HL-60/S4 (cell line): ENCODE measurements at regions not wholly inside any gene's neighbourhood (a gene's known extent, or its start where the extent isn't known, plus 50 kb on each side); places are given as distances from the start of the nearest gene placed in this dataset.
"Not testable (repeated sequence)": the region's sequence is repeated elsewhere in the genome, so short reads cannot be mapped to it uniquely, and the experiment has no call there.

Experiments
- in situ Hi-C: fragments of 300-500 bp; cut with MboI; formaldehyde crosslinking; loops from 2 replicates; pipeline ENCODE4 v1.14.3; 2022; ENCODE audit warnings: low sequenced_read_pairs

DNA sequence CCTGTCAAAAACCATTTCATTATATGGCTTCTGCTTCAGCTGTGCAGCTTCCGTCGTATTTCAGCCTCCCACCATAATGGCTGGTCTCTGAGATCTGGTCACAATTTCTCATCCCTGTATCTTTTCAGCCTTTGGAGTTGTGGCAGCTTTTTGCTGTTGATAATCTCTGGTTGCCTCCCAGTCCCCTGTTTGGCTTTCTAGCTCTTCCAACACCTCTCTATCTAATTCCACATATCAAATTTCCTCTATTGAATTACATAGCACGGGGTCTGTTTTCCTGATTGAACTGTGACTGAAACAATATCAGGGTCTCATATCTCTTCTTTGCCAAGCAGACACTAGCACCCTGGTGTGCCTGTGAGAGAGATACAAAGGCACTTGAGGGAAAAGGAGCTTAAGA, 222.1 kb upstream of the OBI1 start:
- in situ Hi-C loops, result no loop called here

DNA sequence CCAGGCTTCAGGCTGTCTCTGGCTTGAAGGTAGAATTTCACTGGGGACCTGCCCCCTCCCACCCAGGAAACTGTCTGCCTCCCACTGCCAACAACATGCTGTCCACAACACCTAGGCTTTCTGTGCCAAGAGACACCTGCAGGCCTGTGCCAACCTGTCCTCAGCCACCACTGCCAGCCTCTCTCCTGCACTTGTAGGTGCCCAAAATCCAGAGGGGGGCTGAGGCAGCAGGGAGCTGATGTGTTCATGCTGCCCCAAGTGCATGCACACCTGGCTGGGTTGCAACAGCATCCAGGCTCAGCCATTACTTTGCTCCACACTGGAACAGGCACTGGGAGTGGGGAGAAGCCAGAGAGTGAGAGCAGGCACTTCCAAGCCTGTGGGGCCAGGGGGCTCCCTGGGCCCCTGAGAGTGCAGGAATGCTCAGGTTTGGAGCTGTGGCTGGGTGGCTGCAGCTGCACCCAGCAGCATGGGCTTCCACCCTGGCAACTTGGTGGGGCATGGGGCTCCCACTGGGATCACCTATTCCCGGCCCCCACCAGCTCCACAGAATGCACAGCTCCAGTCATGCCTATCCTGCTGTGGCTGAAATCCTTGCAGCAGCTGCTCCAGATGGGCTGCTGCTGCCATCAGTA, 218.1 kb upstream of the OBI1 start:
- in situ Hi-C loops, result no loop called here

DNA sequence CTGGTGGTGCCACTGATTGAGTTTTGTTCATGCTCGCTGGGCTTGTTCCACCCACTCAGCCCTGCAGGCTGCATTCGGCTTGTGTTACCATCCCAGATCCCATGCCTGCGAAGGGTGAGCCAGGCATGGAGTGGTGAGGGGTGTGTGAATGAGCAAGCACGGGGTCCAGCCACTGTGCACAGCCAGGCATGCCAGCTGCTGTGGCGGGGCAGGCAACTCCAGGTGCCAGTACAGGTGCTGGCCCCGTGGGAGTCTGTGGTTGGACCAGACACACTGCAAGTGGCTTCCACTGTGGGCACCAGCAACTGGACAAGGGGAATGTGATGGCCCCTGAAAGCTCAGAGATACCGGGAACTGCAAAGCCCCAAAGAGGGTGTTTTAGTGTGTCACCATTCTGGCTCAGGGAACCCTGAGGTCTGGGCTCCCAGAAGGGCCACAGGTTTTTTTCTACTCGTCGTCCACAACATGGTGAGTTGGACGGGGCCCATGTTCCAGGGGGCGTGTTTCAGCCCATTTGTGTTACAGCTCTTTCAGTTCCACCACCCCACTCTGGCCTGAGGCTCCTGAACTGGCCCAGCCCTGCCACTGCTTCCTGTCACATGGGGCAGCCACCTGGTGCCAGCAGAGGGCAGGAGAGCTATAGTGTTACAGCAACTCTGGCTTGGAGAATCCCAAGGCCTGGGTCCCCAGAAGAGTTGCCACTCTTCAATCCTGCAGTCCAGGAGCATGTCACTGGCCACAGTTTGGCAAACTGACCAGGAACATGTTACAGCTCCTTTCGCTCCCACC, 217.0 kb upstream of the OBI1 start:
- in situ Hi-C loops, result no loop called here

DNA sequence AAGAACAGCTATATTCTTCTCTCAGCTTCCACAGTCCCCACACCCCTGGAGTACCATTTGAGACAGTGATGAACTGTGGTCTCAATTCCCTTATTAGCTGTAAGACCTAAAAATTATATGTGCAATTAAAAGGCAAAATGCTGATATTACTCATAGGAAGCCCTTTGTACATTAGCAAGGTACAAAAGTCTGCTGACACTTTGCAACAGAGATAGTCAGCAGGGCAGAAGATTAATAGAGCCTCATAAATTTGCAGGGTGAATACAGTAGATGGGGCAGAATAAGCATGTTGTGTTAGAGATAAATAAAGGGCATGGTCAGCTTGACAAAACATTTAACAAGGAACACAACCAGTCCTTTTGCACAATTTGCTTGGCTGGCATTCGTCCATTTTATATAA, 210.0 kb upstream of the OBI1 start:
- in situ Hi-C loops, result no loop called here

DNA sequence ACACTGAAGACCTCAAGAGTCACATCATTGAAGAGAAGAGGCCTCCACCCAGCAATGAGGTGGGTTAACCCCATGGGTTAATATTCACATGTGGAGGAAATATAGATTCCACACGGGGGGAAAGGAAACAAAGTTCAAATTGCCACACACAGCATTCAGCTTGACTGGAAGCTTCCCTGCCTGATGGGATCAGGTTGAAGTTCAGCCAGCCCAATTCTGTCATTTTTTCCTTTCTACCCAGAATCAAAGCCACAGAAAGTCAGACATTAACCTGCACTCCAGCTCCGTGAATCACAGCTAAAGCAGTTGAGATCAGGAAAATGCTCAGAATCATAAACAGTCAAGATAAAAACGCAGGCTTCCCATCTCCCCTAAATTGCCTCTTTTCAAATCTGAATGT, 208.7 kb upstream of the OBI1 start:
- in situ Hi-C loops, result no loop called here

DNA sequence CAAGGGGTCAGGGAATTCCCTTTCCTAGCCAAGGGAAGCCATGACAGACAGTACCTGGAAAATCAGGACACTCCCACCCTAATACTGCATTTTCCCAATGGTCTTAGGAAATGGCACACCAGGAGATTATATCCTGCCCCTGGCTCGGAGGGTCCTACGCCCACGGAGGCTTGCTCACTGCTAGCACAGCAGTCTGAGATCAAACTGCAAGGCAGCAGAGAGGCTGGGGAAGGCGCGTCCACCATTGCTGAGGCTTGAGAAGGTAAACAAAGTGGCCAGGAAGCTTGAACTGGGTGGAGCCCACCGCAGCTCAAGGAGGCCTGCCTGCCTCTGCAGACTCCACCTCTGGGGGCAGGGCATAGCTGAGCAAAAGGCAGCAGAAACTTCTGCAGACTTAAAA, 207.1 kb upstream of the OBI1 start:
- in situ Hi-C loops, result not testable (repeated sequence)

DNA sequence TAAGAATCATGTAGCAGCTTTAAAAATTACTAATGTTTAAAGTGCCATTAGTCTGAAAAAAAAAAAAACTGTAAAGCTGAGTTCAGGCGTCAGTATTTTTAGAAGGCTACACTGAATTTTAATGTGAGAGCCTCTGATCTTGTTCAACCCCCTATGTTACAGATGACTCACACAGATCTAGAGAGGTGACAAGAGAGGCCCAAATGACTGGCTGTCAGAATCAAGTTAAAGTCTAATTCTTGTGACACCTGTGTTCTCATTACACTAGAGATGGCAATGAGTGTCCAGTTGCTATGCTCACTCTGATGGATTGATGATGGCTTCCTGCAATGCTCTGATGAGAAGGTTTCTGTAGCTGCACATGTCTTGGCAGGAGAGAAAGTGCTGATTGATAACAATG, 203.5 kb upstream of the OBI1 start:
- in situ Hi-C loops, result no loop called here

DNA sequence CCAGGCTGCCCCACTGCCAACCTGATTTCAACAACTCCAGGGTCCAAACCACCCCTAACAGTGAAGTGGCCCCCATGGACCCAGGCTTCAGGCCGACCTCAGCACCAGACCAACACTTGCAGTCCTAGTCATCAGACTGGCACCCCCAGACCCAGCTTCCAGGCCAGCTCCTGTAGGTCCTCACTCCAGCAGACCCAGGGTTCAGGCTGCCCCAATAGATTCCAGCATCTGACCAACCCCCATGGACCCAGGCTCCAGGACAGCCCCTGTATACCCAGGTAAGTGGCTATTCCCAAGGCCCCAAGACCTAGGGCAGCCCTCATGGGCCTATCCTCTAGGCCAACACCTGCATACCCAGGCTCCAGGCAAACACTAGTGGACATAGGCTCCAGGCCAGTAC, 193.8 kb upstream of the OBI1 start:
- in situ Hi-C loops, result no loop called here

DNA sequence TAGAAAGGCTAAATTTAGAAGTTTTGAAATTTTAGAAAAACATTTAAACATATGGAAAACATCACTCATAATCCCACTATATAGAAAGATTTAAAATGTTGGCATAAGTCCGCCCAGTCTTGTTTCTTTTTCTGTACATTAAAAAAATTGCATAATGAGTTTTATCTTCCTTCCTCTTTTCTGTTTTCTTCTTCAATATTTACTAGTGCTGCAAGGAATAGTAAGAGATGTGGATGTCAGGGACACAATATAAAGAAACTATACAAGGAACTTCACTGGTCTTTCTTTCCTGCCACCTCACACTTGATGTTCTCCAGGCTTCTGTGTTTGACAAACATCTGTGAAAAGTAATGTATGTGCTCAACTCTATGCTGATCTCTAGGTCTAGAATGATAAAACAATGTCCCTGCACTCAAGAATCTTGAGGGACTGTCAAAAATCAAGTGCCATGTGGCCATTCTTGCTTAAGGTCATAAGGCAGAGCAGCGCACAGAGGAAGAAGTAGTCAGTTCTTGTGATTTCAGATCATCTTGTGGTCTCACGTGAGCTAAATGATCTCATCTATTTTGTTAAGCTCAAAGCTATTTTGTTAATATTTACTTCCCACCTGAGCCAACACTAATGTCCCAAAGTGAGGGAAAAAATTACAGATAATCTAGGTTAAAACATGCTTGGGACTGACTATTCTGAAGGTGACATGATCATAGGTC, 186.9 kb upstream of the OBI1 start:
- in situ Hi-C loops, result no loop called here

DNA sequence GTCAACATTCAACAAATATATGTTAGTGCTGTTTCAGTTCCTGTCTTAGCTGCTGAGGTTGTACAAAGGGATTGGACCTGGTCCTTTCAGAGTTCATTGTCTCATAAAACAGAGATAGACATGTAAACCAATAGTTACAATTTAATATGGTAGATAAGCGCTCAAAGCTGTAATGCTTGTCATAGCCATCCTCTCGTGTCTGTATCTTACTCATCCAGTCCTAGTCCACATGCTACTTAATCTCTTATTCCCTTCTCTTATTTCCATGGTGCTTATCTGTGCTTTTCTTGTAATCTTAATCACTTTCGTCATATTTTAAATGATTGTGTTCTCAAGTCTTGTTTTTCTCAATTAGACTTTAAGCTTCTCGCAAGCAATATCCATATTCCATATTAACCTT, 185.2 kb upstream of the OBI1 start:
- in situ Hi-C loops, result no loop called here

DNA sequence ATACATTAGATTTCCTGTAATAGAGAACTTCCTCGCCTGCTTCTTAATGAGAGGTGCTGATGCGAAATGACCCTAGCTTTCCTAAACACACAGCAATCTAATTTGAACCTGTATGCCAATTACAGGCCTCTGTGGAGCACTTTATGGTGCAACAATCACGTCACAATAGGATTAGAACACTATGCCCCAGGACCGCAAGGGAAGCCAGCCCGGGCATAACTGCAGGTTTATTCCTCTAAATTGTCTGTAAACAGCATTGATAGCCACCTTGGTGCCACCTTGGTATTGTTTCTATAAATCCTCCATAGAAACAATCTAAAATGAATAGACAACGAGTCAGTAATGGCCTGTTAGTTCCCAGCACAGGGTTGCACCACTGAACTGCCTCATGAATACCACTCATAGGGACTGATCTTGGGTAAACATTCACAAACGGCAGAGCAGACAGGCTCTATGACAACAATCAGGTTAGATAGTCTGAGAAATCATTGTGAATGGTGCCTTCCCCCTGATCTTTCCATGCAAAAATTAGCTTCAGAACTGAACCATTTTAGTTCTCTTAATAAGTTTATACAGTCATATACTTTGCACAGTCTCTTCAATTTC, 182.5 kb upstream of the OBI1 start:
- in situ Hi-C loops, result no loop called here

DNA sequence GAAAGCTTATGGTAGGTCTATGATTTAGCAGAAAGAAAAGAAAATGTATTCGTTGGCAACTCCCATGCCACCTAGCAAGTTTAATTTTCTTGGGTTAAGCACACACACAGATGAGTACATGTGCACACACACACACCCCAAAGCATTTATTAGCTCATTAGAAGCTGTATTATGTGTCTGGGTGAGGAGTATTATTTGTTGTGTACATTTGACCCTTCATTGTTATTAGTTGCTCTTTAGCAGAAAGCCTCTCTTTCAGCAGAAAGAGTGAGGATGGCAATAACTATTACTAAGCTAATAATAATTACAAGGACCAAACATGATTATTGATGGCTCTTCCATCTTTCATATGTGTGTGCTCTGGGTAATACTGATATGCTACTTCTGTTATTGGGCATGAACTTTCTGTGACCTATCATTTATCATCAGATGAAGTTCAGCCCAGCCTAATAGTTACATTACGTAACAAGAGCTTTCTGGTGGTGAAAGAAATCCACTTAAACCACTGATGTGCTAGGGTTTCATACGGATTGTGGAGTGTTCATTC, 177.4 kb upstream of the OBI1 start:
- in situ Hi-C loops, result no loop called here

DNA sequence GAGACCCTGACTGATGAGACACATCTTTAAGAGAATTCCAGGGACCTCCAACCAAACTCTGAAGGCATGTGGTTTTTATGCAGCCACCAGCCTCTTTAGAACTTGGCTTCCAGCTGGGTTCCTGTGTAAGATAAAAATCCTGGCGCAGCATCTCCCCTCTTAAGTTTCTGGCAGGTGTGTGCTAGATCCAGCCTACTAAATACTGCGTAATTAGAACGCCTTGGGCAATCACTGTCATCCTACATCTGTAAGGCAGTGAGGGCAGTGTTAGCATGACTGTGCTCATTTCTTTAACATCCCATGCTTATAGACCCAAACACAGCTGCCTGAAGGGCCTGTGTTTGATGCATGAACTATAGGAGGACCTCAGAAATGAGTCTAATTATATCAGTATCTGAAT, 173.5 kb upstream of the OBI1 start:
- in situ Hi-C loops, result no loop called here

DNA sequence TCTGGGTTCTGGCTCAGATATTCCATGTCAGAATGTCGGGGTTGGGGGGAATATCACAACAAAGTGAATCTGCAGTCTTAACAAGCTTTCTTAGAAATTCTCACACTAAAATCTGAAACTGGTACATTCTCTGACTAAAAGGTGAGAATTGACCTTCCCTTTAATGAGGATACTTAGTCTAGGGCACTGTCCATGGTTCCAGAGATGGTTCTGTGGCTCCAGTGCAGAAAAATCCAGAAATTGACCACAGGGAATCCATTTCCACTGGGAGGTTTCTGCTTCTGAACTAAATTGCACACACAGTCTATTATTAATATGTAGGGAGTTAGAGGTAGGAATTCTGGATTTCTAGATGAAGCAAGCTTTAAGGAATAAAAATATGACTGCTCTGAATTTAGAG, 171.6 kb upstream of the OBI1 start:
- in situ Hi-C loops, result no loop called here

DNA sequence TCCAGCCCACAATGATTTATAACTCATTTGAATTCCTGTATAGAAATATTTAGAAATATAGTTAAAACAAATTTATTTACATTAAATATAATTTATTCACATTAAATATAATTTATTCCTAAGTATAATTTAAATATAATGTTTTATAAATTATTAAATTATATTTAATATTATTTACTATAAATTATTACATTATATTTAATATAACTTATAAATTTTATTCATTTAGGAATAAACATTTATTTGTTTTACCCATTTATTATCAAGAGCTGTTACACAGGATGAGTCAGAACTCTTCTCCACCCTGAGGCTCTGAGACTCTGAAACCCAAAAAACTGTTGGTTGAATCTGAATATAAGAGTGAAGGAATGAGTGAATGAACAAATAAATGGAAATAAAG, 170.9 kb upstream of the OBI1 start:
- in situ Hi-C loops, result no loop called here

DNA sequence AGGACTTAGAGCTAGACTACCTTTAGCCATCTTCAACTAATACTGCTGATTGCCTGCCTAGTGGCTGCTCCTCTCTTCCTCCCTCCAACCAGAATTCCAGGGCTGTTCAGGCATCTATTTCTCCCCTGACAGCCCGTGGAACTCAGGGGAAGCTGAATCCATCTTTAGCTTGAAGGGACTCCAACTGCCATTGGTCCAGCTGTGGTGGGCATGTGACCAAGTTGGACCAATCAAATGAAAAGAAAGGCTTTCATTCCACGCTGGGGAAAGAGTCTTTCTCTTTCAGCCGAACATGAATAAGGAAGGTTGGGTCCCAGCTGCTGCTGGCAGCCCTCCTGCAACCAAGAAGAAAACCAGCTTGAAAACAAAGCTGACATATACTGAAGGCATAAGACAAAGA, 168.5 kb upstream of the OBI1 start:
- in situ Hi-C loops, result no loop called here

DNA sequence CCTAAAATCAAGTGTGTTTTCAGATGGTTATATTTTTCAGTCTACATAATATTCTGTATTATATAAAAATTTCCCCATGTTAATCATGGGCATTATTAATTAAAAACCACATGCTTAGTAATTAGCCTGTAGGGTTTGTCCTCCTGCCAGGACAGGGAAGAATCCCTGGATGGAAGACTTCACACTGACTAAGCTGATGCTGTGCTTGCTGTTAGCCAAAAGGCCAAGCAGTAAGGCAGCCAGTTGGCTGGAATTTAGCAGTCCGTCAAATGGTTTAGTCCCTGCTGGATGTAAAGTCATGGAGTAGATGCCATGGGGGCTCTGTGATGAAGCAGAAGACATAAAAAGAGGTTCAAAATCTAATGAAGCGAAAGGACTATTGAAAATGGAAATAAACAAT, 168.0 kb upstream of the OBI1 start:
- in situ Hi-C loops, result no loop called here

DNA sequence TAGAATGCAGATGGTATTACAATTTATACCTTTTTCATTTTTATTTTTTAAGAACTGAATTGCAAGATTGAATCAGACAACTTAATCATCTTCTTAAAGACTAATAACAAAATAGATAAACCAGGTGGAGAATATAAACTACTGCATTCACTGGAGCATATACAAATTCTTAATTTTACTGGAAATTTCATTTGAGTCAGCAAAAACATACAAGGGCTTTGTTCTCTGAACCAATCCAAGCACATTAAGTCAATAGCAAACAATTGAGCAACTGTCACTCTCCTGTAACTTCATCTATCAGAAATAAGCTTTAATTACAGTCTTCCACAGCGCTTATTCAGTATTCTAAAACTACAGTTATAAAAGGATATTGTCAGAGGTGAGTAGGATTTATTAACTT, 167.4 kb upstream of the OBI1 start:
- in situ Hi-C loops, result no loop called here

DNA sequence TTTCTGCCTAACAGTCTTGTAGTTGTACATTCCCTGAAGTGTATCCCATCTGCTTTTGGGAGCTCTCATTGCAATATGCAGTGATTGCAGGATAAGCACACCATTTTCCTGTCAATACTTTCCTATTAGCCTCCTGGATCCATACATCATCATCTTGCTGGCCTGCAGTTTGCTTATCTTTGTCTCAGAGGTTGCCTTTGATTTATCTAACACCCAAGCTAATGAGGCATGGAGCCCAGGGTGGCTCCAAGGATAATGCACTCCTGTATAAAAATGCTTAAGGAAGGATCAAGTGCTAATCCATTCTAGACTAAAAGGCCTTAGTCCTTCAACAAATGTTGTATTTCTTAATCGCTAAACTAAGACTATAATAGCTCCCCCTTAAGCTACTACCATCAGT, 161.6 kb upstream of the OBI1 start:
- in situ Hi-C loops, result no loop called here

DNA sequence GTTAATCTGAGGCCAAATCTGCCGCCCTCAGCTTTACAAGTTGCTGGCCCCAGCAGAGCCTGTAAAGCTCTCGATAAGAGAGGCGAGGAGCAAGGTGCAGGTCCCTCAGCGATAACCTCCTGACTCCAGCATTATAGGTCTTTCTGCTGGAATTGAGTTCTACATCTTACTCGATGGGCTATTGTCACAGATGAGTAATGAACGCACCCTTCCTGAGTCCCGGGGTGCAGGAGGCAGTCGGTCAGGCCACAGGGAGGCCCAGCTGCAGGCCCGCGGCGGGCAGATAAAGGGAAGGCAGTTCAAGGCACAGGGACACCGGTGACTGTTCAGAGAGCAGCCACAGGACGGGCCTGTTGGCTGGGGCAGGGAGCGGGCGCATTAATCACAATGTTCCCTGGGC, 157.6 kb upstream of the OBI1 start:
- in situ Hi-C loops, result no loop called here

DNA sequence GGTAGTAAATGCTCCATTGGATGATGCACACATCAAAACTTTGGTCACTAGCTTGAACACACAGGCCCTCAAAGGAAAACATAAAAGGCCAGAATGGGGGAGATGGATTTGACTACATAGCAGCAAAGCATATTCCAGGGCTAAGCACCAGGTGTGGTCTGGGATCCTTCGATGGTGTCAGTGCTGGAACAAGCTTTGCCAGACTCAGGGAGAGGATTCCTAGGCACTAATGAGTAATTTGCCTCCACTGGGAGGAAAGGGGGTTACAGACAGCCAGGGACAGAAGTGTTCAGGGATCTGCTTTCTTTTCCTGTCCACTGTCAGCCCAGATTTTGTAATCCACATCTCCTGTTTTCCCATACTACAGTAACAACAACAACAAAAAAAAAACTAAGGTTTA, 157.2 kb upstream of the OBI1 start:
- in situ Hi-C loops, result no loop called here

DNA sequence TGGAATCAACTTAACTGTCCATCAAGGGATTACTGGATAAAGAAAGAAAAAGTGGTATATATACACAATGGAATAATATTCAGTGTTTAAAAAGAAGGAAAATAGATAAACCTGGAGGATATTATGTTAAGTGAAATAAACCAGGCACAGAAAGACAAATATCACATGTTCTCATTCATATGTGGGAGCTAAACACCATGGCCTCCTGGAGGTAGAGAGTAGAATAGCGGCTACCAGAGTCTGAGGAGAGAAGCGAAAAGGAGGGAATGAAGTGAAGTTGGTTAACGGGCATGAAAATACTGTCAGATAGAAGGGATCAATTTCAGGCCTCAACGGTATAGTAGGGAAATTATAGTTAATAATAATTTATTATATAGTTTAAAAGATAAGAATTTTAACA, 147.5 kb upstream of the OBI1 start:
- in situ Hi-C loops, result no loop called here
